ENCODE measurements at regions not wholly inside any gene's neighbourhood (a gene's known extent, or its start where the extent isn't known, plus 50 kb on each side); places are given as distances from the start of the nearest gene placed in this dataset.

GRCh38 chr14:43252866-43253265 is 1254.2 kb downstream of the FSCB start:
- DNase-seq (ENCODE audit: low spot score), result no peak
- no peak for TF ChIP-seq CTCF (IDR thresholded peaks at IDR 0.05)
- ATAC-seq (ENCODE audit: insufficient number of reproducible peaks, low FRiP score, low read depth), result no peak
- no peaks in the 10 kb centered on the region for H3K27me3 ChIP-seq (replicated peaks; ENCODE audit: insufficient read depth)
- H3K9me3 ChIP-seq, result no peaks in the 10 kb centered on the region
- no peak overlapping the region for H3K27ac ChIP-seq
- H3K36me3 ChIP-seq, result no peaks in the 10 kb centered on the region
- no peak overlapping the region for H3K4me3 ChIP-seq
- no peaks in the 10 kb centered on the region for H3K4me1 ChIP-seq (ENCODE audit: control insufficient read depth in 1 of 2, low read depth in 2 of 2)

- H3K36me3 ChIP-seq, result no peaks in the 10 kb centered on the region
- ATAC-seq (ENCODE audit: insufficient number of reproducible peaks, low FRiP score, low read depth), result no peak
- H3K27ac ChIP-seq, result no peak overlapping the region
- H3K4me1 ChIP-seq (ENCODE audit: control insufficient read depth in 1 of 2, low read depth in 2 of 2), result no peaks in the 10 kb centered on the region
- H3K4me3 ChIP-seq, result no peak overlapping the region
- no peak for TF ChIP-seq CTCF (IDR thresholded peaks at IDR 0.05)
- no peaks in the 10 kb centered on the region for H3K27me3 ChIP-seq (replicated peaks; ENCODE audit: insufficient read depth)
- no peak for DNase-seq (ENCODE audit: low spot score)
- H3K9me3 ChIP-seq, result no peaks in the 10 kb centered on the region
These were observed 1257.5 kb downstream of the FSCB start for GRCh38 chr14:43249591-43249990.

- H3K36me3 ChIP-seq, result no peaks in the 10 kb centered on the region
- ATAC-seq (ENCODE audit: insufficient number of reproducible peaks, low FRiP score, low read depth) (no peak), DNase-seq (ENCODE audit: low spot score) (no peak)
- TF ChIP-seq CTCF (IDR thresholded peaks at IDR 0.05), result no peak
- no peak overlapping the region for H3K27ac ChIP-seq
- no peaks in the 10 kb centered on the region for H3K4me1 ChIP-seq (ENCODE audit: control insufficient read depth in 1 of 2, low read depth in 2 of 2)
- H3K9me3 ChIP-seq, result no peaks in the 10 kb centered on the region
- no peaks in the 10 kb centered on the region for H3K27me3 ChIP-seq (replicated peaks; ENCODE audit: insufficient read depth)
- H3K4me3 ChIP-seq, result no peak overlapping the region
These were observed 1258.0 kb downstream of the FSCB start for GRCh38 chr14:43249116-43249515.

- TF ChIP-seq CTCF (IDR thresholded peaks at IDR 0.05), result no peak
- no peaks in the 10 kb centered on the region for H3K4me1 ChIP-seq (ENCODE audit: control insufficient read depth in 1 of 2, low read depth in 2 of 2)
These were observed 1259.2 kb downstream of the FSCB start for GRCh38 chr14:43247877-43248276.

GRCh38 chr14:43244142-43244625 is 1262.9 kb downstream of the FSCB start:
- DNase-seq (ENCODE audit: low spot score), result no peak
- no peaks in the 10 kb centered on the region for H3K36me3 ChIP-seq
- no peaks in the 10 kb centered on the region for H3K4me1 ChIP-seq (ENCODE audit: control insufficient read depth in 1 of 2, low read depth in 2 of 2)
- H3K9me3 ChIP-seq, result no peaks in the 10 kb centered on the region
- no peak for ATAC-seq (ENCODE audit: insufficient number of reproducible peaks, low FRiP score, low read depth)
- TF ChIP-seq CTCF (IDR thresholded peaks at IDR 0.05), result no peak
- H3K27me3 ChIP-seq (replicated peaks; ENCODE audit: insufficient read depth), result no peaks in the 10 kb centered on the region
- no peak overlapping the region for H3K27ac ChIP-seq
- no peak overlapping the region for H3K4me3 ChIP-seq

More at GRCh38 chr14:43247877-43248276, 1259.2 kb downstream of the FSCB start:
- ATAC-seq (ENCODE audit: insufficient number of reproducible peaks, low FRiP score, low read depth) (no peak), DNase-seq (ENCODE audit: low spot score) (no peak)
- Histone ChIP-seq H3K27me3 (replicated peaks; ENCODE audit: insufficient read depth) (no peaks in the 10 kb centered on the region), H3K27ac (no peak overlapping the region), H3K36me3 (no peaks in the 10 kb centered on the region), H3K4me3 (no peak overlapping the region), H3K9me3 (no peaks in the 10 kb centered on the region)

Measured in thoracic aorta (tissue), 2 donors.